ENCODE measurements at regions not wholly inside any gene's neighbourhood (a gene's known extent, or its start where the extent isn't known, plus 50 kb on each side); places are given as distances from the start of the nearest gene placed in this dataset.

- TF ChIP-seq CTCF (IDR thresholded peaks at IDR 0.05), result no peak
- TF ChIP-seq POLR2A (IDR thresholded peaks at IDR 0.05), result no peak
Measured at GRCh38 chr9:119544492-119544891, 175.3 kb upstream of the BRINP1 start.

Measured in uterus (tissue), 2 donors.